ENCODE measurements at regions not wholly inside any gene's neighbourhood (a gene's known extent, or its start where the extent isn't known, plus 50 kb on each side); places are given as distances from the start of the nearest gene placed in this dataset.

- no peak for TF ChIP-seq CTCF (IDR thresholded peaks at IDR 0.05; ENCODE audit: low read depth, low read length)
- no peak overlapping the region for H3K4me3 ChIP-seq (ENCODE audit: low read depth, low read length)
- DNase-seq = no peak
- no peak overlapping the region for H3K27ac ChIP-seq
- H3K36me3 ChIP-seq = no peaks in the 10 kb centered on the region
- no peaks in the 10 kb centered on the region for H3K9me3 ChIP-seq (ENCODE audit: severe bottlenecking)
- H3K27me3 ChIP-seq (ENCODE audit: insufficient read depth, low read depth, severe bottlenecking) = no peaks in the 10 kb centered on the region
Observed at GRCh38 chr7:96484091-96484490, 162.2 kb upstream of the SLC25A13 start.

- H3K27me3 ChIP-seq (ENCODE audit: insufficient read depth, low read depth, severe bottlenecking) = no peaks in the 10 kb centered on the region
- H3K9me3 ChIP-seq (ENCODE audit: severe bottlenecking) = no peaks in the 10 kb centered on the region
- no peak overlapping the region for H3K4me3 ChIP-seq (ENCODE audit: low read depth, low read length)
- DNase-seq = no peak
- no peak overlapping the region for H3K27ac ChIP-seq
- TF ChIP-seq CTCF (IDR thresholded peaks at IDR 0.05; ENCODE audit: low read depth, low read length) = no peak
- H3K36me3 ChIP-seq = no peaks in the 10 kb centered on the region
Observed at GRCh38 chr7:96481796-96482195, 159.9 kb upstream of the SLC25A13 start.

- Histone ChIP-seq H3K27ac (no peak overlapping the region), H3K4me3 (ENCODE audit: low read depth, low read length) (no peak overlapping the region)
- no peak for DNase-seq
Observed at GRCh38 chr7:96479015-96479645, 157.2 kb upstream of the SLC25A13 start.

GRCh38 chr7:96471606-96472005, 149.7 kb upstream of the SLC25A13 start:
- no peaks in the 10 kb centered on the region for H3K36me3 ChIP-seq
- no peak for TF ChIP-seq CTCF (IDR thresholded peaks at IDR 0.05; ENCODE audit: low read depth, low read length)
- H3K4me3 ChIP-seq (ENCODE audit: low read depth, low read length) = no peak overlapping the region
- no peaks in the 10 kb centered on the region for H3K27me3 ChIP-seq (ENCODE audit: insufficient read depth, low read depth, severe bottlenecking)
- no peak overlapping the region for H3K27ac ChIP-seq
- no peak for DNase-seq
- no peaks in the 10 kb centered on the region for H3K9me3 ChIP-seq (ENCODE audit: severe bottlenecking)

More at GRCh38 chr7:96479015-96479645, 157.2 kb upstream of the SLC25A13 start:
- no peaks in the 10 kb centered on the region for H3K9me3 ChIP-seq (ENCODE audit: severe bottlenecking)
- no peaks in the 10 kb centered on the region for H3K36me3 ChIP-seq
- no peaks in the 10 kb centered on the region for H3K27me3 ChIP-seq (ENCODE audit: insufficient read depth, low read depth, severe bottlenecking)
- no peak for TF ChIP-seq CTCF (IDR thresholded peaks at IDR 0.05; ENCODE audit: low read depth, low read length)

GRCh38 chr7:96452146-96452545, 130.2 kb upstream of the SLC25A13 start:
- no peak for TF ChIP-seq CTCF (IDR thresholded peaks at IDR 0.05; ENCODE audit: low read depth, low read length)
- Histone ChIP-seq H3K4me3 (ENCODE audit: low read depth, low read length) (no peak overlapping the region), H3K27me3 (ENCODE audit: insufficient read depth, low read depth, severe bottlenecking) (no peaks in the 10 kb centered on the region), H3K9me3 (ENCODE audit: severe bottlenecking) (no peaks in the 10 kb centered on the region), H3K27ac (no peak overlapping the region), H3K36me3 (no peaks in the 10 kb centered on the region)
- DNase-seq = no peak

GRCh38 chr7:96449094-96449493, 127.2 kb upstream of the SLC25A13 start:
- Histone ChIP-seq H3K9me3 (ENCODE audit: severe bottlenecking) (no peaks in the 10 kb centered on the region), H3K4me3 (ENCODE audit: low read depth, low read length) (no peak overlapping the region), H3K27ac (no peak overlapping the region), H3K36me3 (no peaks in the 10 kb centered on the region), H3K27me3 (ENCODE audit: insufficient read depth, low read depth, severe bottlenecking) (no peaks in the 10 kb centered on the region)
- no peak for TF ChIP-seq CTCF (IDR thresholded peaks at IDR 0.05; ENCODE audit: low read depth, low read length)
- no peak for DNase-seq

Measured in WERI-Rb-1 (cell line).